ENCODE measurements at regions not wholly inside any gene's neighbourhood (a gene's known extent, or its start where the extent isn't known, plus 50 kb on each side); places are given as distances from the start of the nearest gene placed in this dataset.

DNA sequence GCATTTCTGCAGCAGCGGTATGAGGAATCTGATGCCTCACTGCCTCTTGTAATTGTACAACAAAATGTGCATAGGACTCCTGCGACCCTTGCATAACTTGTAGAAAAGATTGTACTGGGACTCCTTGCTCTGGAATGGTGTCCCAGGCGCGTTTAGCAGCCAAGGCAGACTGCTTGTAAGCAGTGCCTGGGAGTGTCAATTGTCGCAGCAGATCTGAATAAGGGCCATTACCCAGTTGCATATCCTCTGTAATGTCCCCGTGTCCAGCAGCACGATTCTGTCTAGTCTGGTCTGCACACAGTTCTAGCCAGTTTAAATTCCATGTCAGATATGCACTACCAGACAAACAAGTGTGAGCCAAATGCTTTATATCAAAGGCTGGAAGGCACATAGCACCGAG is 70.7 kb upstream of the BTN3A2 start:
- DNase-seq: no peak

- no peak for DNase-seq
These were observed 69.1 kb upstream of the BTN3A2 start for GRCh38 chr6:26295691-26296555.

DNA sequence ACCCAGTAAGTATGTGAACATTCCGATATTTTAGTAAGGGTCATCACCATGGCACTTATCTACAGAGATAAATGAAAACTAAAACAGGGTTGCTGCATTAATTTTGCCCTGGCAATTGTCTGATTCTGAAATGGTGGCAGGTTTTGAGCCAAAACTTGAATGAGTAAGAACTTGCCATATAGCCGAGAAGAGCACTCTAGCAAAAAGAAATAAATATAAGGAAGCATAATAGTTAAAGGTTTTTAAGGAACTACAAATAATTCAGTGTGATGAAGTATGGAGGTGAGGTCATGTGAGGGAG is 68.5 kb upstream of the BTN3A2 start:
- DNase-seq: no peak

DNA sequence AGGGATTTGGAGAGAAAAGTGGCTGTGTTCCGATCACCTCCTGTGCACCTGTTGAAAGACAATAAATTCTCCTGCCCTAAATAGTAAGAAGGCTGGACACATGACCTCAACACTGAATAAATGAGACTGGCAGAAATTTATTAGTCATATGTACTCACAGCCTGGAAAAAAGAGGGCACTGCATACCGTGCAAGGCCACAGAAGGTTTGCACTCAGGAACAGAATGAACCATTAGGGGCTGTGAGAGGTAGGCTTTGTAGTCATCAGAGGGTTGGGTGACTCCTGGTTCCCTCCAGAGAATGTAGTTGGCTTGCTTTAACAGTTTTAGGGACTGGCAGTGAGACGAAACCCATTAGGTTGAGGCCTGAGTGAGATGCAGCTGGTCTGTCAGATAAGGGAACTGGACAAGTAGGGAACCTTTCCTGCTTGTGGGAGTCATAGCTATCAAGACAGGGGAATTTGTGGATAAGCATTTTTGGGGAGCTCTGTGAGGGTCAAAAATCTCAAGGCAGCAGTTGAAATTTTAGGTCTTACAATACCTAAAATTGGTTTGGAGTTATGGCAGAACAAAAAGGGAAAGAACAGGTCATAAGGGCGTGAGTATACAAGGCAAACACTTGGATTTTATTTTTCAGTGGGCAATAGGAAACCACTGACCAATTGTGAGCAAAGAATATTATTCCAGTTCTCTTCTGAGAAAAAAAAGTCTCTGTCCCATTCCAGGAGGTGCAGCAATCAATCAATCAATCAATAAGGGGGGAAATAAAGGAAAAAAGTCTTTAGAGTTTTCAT is 67.9 kb upstream of the BTN3A2 start:
- no peak for DNase-seq

GRCh38 chr6:26299286-26300042 is 65.5 kb upstream of the BTN3A2 start:
- DNase-seq: no peak

GRCh38 chr6:26300043-26300331 is 65.0 kb upstream of the BTN3A2 start:
- DNase-seq: no peak

- DNase-seq: no peak
These were observed 64.6 kb upstream of the BTN3A2 start for GRCh38 chr6:26300359-26300758.

DNA sequence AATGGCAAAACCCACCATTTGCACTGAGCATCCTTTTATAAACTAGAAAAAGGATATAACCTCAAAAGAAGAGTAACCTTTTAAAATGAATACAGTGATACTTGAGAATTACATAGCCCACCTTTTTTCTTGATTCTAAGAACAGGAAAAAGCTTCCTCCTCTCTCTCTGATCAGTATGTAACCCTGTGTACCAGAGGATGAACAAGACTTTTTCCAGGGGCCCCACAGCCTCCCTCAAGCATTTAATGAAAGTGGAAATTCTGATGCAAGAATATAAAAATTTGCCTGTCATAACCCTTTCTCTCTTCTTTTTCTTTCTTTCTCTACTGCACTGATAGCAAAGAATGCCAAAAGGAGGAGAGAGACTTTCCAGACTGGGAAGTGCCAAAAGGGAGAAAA is 64.2 kb upstream of the BTN3A2 start:
- no peak for DNase-seq

- no peak for DNase-seq
These were observed 63.4 kb upstream of the BTN3A2 start for GRCh38 chr6:26301638-26302037.

GRCh38 chr6:26302941-26303559 is 61.9 kb upstream of the BTN3A2 start:
- DNase-seq: no peak

DNA sequence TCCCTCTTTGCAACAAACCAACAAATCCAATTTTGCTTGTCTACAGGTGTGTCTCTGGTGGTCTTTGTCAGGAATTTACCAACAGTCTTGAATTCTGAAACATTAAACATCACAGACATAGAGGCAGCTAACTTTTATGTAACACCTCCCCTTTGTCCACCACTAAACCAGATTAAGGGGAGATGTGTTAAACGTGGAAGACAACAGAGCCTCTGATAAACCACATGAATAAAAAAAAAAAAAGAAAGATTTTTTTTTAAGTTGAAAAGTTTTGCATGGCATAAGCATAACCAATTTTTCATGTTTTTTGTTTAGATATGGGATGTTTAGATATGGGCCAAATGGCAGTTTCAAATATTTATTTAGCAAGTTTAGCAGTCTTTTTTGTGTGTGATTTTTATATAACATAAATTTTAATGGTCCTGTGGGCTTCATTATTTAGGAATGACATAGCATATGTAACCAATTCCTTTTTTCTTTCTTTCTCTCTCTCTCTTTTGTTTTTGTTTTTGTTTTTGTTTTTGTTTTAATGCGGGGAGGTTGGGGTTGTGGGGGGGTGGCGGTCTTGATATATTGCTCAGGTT is 60.7 kb upstream of the BTN3A2 start:
- DNase-seq: no peak

DNA sequence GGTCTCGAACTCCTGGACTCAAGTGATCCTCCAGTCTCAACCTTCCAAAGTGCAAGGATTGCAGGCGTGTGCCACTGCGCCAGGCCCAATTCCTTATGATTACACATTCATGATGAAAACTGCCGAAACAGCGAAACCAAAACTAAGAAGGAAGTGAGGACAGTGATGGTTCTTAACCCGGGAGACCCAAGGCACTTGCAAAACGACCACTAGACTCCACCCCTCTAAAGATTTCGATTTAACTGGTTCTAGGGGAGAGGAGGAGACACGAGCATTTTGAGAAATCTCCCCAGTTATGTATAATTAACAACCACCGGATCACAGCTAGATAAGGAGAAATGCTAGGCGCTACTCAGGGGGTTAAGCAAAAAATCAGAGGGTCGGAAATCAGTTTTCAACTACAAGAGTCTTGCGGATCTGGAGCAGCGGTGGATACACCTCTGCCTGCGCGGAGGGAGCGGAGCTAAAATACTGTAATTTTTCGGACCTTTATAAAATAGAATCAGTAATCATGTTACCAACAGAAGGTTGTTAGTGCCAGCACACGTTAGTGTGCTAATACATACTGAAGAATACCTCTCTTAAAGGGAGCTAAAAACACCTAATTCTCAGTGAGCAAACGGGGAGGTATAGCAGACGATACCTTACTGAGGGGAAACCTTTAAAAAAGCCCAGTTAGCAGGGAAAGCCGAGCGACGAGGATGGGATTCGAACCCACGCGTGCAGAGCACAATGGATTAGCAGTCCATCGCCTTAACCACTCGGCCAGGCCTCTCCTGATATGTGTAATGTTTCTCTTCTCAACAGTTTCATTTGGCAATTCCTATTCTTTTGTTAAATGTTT is 60.0 kb upstream of the BTN3A2 start:
- peak; percentile 87 for DNase-seq

- DNase-seq: no peak
These were observed 59.4 kb upstream of the BTN3A2 start for GRCh38 chr6:26305641-26305969.

DNA sequence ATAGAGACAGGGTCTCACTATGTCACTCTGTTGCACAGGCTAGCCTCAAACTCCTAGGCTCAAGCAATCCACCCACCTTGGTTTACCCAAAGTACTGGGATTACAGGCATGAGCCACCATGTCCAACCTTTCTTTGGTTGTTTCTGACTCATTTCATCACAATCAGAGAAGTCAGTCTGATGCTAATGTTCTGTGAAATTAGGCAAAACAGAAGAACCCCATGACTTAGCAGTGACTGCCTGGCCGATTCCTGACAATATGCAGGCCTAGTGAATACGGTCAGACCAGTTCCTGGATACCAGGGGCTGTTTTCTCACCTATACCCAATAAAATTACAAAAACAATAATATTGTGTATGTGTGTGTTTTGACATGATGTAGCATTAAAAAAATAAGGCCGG is 58.8 kb upstream of the BTN3A2 start:
- DNase-seq: no peak

DNA sequence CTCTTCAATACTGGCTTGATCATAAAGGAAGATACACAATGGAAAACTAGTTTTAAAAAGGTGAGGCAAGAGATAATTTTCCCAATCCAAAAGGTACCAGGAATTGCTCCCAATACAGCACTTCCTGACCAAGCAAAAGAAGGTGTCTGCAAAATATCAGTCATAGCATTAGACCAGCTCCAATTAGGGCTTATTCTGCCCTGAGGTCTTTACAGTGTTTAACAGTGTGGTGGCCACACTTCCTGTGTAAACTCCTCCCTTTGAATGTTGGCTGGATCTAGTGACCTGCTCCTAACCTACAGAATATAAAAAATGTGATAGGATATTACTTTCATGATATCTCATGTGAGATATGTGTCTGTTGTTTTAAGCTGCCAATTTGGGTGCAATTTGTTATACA is 57.1 kb upstream of the BTN3A2 start:
- no peak for DNase-seq

- no peak for DNase-seq
These were observed 55.3 kb upstream of the BTN3A2 start for GRCh38 chr6:26309731-26310142.

- peak; percentile 71 for DNase-seq
These were observed 54.0 kb upstream of the BTN3A2 start for GRCh38 chr6:26311012-26311384.

GRCh38 chr6:26311385-26312095 is 53.5 kb upstream of the BTN3A2 start:
- DNase-seq: peak; percentile 75

- DNase-seq: no peak
These were observed 52.9 kb upstream of the BTN3A2 start for GRCh38 chr6:26312096-26312463.

DNA sequence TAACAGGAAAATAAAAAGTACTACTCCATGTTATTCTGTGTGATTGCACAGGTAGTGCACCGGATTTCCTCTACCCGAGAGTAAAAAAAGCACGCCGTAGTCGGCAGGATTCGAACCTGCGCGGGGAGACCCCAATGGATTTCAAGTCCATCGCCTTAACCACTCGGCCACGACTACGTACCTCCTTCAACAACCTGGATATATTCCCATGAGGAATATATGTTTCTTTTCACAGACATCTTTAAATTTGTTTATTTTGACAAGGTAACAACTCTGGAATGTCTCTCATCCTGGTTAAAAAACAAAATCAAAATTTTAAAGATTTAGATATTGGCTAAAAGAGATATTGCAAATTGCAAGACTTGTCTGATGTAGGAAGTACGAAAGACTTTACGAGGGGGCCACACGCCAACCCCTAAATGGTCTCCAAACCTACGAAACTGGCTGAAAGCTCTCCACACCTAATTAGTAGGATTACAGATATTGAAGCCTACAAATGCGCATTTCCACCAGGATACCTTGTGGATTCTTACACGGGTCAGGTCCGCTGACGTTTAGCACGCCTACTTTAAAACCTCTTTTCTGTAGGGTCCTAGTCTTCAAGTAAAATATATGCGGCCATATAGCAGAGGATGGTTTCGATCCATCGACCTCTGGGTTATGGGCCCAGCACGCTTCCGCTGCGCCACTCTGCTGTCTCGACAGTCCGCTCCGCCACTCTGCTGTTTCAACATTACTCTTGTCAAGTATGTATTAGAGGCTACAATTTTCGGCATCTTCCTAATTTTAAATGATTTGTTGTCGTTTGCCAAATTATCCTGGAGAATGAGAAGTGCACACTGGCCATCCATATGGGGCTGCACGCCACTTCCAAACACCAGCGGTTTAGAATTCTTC is 52.2 kb upstream of the BTN3A2 start:
- peak; percentile 92 for DNase-seq
